HG03521 (cell line): ENCODE measurements at regions not wholly inside any gene's neighbourhood (a gene's known extent, or its start where the extent isn't known, plus 50 kb on each side); places are given as distances from the start of the nearest gene placed in this dataset.

ENCODE experiments used
- ATAC-seq: cut with Tn5 transposase; IDR thresholded peaks from one replicate; pipeline ENCODE4 v1.9.1; 2021; ENCODE audit warnings: mild to moderate bottlenecking, moderate library complexity; ENCODE audit not compliant: unreplicated experiment

DNA sequence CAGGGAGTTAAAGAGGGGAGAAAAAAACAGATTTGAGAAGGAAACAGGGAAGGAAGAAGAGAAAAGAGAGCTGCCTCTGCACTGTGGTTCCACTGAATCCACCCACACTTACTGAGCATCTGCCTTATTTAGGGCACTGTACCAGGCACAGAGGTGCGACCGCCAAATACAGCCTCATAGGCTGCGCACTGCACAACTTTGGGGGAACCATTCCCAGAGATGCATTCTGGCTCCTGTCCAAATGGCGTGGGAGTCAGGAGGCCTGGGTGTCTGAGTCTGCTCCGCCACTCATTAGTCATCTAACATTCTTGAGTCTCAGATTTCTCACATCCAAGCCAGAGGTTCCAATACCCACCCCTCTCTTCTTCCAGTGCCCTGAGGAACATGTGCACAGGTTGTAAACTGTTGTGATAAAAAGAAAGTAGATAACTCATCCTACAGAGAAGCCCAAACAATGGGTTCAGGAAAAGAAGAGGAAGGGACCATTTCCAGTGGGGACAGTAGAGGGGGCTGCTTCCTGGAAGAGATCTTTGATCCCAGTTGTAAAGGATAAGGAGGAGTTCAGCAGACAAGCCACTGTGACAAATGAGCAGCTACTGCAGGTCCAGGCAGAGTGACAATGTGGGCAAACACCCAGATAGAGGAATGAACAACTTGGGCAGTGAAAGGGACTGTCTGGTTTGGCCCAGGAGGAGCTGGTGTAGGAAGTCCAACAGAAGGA lies 254.6 kb downstream of the UACA start:
- ATAC-seq: no peak

DNA sequence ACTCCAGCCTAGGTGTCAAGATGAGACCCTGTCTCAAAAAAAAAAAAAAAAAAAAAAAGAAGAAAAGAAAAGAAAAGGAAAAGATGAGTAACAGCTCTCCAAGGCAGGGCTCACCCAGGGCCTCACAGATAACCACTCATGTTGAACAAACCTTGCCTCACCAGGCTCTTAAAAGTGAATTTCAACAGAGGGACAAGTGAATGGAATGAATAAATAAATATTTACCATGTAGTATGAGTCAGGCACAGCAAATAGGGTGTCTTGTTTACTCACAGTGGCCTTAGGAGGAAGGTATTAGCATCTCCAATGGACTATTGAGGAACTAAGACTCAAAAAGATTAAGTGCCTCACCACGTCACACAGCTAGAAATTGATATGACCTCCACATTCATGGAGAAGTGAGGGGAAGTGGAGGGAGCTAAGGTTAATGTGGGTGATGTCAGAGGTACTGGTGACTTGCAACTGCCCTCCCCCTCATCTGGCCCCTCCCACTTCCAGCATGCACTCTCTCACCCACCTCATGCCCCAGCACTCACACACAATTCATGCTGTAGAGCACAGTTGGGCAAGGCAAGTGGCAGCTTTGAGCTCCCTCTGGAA lies 255.5 kb downstream of the UACA start:
- no peak for ATAC-seq

DNA sequence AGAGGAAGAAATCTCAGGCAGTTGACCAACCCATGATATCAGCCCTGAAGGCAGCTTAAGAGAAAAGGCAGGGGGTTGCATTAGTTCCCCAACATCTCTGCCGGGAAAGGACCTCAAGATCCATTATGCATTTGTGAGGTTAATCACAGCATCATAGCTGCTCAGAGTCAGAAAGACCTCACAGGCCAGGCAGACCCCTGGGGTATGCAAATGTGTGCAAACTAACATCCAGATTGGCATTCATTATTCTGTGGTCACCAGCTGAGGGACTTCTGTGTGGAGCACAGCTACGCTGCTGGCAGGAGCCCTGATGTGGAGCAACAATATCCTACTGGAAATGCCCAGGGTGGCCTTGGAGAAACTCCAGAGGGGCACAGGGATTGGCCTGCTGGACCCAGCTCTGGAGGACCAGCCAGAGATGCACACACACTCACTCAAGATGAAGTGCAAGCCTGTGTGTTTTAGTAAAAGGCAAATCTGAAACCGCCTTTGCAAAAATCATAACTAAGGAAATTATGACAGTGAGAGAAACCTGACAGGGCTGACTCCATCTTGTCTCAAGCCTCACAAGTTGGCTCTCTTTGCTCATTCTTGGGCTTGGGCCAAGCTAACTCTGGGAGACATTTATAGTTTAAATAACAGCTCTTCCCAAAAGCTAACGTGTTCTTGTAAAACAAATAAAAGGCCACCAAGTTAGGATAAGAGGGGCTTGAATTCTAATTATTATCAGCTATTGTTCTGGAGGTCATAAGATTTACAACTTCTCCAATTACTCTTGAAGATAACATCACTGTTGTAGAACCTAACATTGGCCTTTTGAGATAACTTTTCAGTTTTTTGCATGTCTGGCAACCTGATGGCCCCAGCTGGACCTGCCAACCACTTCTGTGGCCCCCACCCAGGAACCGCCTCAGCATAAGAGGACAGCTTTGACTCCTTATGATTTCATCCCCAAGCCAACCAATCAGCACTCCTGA lies 257.1 kb downstream of the UACA start:
- ATAC-seq: no peak

DNA sequence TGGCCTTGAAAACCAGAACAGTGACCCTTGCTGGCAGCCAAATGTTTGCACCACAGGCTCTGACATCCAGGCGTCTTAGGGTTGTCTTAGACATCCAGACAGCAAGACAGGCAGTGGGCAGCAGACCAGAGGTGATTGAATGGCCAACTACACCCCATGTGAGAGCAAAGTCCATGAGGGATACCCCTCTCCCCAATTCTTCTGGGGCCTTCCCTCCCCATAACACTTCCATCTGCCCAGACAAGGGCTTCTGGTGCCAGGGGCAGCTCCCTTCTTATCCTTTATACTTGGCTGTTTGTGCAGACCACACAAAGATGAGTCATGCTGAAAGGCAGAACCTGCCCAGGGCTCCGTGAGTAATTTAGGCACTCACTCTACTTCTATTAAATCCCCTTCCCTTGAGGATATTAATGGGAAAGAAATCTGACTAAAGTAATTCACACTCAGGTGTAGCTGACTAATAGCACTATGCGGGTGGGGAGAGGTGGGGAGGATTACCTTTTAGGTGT lies 257.9 kb downstream of the UACA start:
- ATAC-seq: no peak

DNA sequence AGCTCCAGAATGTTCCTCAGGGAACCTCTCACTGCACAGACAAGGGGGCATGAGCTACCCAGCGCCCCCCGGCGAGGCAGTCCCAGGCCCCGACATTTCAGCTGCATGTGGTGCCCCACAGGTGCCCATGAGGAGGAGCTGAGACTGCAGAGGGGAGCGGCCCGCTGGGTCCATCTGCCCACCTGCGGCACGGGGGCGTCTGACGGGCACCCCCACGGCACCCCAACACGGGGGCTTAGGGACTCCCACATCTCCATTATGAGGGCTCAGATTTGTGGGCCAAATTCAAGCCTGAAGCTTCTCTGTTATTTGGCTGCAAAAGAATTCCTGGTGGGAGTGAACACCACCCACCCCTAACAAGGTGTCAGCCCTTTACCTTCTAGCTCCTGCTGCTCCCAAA lies 258.4 kb downstream of the UACA start:
- ATAC-seq: no peak

DNA sequence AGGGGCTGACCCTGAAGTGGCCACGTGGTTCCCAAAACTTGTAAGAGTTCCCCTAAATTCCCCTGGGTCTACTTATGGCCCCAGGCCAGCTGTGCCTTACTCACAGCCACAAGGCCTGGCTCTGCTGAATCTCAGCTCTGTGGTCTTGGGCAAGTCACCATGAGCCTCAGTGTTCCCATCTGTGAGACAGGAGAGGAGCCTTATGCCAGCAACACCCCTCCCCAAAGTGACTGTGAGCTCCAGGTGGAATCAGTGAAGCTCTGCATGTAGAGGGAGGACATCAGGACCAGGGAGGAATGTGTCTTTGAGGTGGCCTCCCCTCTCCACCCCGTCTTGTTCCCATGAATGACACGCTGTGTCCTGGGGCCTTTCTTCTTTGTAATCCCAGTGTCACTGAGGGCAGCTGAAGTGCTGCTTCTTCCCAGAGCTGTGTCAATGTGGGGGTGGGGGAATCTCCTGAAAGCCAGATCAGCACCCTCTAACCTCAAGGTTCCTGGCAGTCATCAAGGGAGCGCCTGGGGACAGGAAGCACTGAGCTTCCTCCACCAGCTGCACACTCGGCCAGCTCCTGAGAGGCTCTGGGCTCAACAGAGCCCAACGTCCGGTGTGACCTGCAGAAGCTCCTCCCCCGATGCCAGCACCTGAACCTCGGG lies 258.9 kb downstream of the UACA start:
- peak; percentile 44 for ATAC-seq

DNA sequence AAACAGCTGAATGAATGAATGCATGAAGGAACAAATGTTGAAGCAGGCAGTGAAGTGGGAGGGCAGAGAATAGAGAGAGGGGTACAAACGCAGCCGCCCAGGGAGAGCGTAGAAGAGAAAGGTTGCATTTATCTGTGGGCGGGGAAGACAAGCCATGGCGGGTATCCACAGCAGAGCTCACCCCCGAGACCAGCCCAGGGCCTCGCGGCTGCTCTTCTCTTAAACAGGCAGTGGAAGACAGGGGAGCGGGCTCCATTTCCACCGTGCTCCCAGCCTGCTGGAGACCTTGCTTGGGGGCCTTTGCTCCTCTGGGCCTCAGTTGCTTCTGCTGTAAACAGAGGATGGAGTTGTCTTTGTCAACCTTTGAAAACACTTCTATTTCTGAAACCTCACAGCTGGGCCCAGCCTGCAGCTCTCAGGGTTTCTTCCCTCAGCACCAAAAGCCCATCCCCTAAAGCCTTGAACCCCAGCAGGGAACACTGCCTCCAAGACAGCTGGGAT lies 259.5 kb downstream of the UACA start:
- ATAC-seq: peak; percentile 2

DNA sequence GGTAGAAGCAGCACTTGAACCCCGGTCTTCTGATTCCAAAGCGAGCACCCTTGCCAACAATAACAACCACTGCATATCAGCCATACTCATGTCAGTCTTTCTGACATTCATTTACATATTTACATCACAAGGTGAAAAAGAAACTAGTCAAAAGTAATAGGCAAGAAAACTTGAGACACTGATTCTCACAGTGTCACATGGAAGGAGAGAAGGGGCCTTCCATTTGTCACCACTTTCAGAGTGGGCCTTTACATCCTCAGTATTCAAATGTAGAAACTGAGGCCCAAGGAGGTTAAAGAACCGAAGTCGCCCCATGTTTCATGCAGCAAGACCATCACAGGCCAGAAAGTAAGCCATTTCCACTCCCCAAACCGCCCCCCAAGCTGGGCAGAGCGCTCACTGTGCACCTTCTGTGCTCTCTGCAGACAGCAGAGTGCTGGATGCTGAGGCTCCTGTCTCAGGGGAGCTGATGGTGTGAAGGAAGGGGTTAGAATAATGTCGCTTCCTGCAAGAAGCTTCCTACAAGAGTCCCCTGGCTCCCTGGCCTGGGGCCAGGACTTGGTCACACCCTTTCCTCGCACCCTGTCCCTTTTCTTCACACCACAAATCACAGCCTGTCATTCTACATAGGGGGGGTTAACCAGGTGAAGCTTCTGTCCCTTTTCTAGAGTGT lies 260.1 kb downstream of the UACA start:
- no peak for ATAC-seq

DNA sequence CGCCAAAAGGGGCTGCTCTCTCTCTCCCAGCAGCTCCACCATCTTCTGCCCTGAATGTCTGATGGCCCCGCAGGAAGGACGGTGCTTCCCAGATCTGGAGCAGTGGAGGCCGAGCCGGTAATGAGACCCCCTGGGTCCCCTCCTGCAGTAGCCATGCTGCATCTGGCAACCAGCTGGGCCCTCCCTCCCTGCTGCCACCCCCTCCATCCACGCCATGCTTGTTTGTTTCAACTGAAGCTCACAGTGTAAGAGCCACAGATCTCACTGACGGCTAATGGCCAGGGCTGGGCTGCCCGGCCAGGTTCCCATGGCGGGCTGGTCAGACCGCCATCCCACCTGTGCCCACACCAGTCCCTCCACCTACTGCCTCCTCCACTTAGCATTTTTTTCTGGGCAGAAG lies 260.8 kb downstream of the UACA start:
- ATAC-seq: no peak

DNA sequence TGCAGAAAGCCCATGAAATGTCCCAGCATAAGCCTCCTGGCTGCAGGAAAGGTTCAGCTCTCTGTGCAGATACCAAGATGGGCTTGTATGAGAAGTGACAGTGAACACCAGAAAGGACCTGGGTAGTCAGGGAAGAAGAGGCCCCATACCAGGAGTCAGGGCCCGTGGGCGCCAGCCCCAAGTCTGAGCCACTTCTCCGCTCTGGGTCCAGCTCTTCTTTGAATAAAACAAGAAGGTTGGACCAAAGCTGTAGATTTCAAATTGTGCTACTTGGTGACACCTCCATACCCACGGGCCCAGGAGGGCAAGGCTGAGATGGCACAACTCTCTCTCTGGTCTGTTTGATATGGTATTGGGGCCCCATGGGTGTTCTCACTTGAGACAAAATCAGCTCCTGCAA lies 261.5 kb downstream of the UACA start:
- ATAC-seq: no peak

DNA sequence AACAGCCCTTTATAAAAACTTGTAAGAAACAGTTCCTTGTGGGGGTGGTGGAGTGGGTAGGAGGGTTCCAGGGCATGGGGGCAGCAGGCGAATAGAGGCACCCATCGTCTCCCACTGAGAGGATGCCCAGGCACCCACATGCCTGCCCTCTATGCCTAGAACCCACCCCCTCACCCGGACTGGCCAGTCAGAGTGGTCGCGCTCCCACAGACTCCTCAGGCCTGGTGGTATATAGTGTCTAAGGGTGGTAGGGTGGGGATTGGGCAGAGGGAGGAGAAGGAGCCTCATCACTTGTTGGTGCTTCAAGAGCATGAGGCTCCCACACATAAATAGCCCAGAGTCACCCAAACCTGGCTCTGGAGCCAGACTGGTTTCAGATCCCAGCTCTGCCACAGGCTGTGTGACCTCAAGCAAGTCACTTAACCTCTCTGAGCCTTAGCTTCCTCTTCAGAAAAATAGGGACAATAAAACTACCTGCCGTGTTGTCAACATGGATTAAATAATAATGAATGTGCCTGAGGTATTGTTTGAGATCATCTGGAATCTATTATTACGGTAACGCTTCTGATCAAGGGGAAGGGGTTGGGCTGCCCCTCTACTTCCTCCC lies 262.1 kb downstream of the UACA start:
- no peak for ATAC-seq

DNA sequence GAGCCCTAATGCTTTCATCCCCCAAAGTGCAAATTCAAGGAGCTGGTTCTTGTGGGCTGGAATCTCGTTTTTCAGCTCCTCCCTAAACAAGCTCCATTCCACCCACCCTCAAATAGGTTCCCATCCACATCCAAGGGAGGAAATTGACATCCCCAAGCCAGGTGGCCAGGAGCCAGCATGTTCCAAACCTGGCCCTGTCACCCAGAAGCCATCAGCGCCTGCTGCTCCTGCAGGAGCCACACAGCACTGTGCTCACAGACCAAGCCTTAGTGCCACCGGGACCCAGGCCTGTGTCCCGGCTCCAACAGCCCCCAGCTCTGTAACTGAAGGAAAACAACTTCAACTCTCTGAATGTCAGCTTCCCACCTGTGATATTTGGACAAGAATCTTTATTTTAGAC lies 263.6 kb downstream of the UACA start:
- no peak for ATAC-seq

DNA sequence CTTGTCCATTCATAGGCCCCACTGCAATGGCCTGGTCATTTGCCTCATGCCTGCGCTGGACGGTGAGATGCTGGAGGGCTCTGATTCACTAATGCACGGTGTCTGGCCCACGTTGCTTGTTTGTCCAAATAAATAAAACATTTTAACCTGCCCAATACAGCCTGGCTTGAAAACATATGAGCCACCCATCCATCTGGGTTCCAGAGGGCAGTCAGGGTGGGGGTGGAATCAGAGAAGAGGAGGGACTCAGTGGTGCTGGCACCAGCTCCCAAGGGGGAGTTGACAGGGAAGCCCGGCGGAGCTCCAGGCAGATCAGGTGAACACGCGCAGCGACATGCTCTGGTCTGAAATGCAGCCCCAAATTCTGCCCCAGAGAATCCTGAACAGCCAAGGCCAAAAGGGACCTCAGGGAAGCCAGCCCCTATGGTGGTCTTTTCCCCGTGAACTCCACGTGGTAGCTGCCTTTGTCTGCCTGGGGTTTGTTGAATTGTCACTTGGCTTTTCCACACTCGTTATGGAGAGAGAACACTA lies 265.2 kb downstream of the UACA start:
- ATAC-seq: no peak

DNA sequence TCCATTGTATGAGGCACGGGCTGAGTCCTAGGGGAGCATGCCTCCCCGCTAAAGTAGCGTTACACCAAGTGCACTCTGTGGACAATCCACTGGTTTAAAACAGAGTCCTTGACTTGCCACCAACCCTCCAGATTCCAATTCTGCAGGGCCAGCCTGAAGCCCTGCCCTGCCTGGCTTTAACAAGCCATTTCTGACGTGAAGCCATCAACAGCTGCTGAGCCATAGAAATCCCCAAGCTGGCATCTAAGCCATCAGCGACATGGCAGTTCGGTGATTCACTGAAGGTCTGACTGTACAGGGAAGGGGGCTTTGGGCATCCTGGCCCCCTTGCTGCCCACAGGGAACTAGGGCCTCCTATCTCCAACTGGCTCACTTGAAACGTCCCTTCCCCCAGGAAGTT lies 265.7 kb downstream of the UACA start:
- no peak for ATAC-seq

DNA sequence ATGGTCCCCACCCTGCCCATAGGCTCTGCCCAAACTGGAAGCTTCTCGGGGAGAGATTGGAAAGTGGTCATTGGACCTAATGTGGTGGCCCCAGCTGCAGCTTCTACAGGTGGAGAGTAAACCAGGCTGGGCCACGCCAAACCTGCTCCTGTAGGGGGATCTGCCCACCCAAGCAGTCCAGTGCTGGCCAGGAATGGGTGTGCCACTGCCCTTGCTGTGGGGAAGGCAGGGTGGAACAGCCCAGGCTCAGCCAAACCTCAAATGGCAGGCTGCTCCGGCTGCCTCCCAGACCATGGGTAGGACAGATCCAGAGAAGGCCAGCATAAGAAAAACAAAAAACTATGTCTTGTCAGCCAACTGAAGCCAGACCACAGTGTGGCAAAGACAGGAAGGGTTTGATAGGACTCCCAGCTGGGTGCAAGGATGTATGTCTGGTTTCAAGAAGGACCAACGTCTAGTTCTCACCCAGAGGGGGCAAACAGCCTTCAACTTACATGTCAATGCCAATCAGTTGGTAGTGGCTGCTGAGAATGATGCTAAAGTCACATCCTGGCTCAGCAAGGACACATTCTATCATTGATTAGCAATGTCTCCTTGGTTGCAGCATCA lies 267.3 kb downstream of the UACA start:
- ATAC-seq: no peak

DNA sequence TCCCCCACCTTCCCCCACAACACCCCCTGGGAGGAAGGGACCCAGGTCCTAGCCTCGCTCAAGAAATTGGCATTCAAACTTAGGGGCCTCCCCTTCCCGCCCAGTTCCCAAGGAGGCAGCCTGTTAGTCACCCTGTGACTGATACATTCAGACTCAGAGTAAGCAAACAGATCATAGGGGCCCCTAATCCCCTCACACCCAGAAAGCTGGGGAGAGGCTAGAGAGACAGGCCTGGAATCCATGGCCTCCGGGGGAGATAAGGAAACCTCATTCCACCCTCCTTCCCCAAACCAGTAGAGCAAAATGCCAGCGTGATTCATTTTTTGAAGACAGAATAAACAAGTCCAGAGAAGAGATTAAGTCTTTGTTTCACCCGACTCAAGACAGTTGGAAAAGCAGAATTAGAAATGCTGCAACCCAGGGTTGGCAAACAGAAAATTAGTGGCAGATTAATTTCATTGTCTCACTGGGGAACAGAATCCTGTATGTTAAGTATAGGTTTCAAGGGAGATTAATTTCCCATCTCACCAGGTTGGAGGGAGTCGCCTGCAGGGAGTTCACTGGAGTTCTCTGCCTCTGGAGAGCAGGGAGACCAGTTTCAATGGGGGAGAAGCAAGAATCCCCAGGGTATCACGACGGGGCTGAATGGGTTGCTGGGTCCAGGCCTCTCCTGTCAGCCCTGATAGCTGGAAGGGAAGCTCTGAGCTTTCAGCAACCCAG lies 268.3 kb downstream of the UACA start:
- no peak for ATAC-seq

DNA sequence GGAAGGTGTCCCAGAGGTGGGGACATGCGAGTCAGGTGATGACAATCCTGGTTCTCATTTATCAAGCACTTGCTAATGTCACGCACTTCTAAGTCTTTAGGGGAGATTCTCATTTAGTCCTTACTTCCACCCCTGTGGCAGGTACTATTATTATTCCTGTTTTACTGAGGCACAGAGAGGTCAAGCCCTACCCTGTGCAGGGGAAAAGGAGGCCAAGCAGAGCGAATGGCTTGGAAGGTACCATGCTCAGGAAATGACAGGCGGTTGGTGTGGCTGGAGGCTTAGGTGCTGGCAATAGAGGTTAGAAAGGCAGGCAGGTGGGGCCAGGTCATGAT lies 268.9 kb downstream of the UACA start:
- ATAC-seq: no peak

DNA sequence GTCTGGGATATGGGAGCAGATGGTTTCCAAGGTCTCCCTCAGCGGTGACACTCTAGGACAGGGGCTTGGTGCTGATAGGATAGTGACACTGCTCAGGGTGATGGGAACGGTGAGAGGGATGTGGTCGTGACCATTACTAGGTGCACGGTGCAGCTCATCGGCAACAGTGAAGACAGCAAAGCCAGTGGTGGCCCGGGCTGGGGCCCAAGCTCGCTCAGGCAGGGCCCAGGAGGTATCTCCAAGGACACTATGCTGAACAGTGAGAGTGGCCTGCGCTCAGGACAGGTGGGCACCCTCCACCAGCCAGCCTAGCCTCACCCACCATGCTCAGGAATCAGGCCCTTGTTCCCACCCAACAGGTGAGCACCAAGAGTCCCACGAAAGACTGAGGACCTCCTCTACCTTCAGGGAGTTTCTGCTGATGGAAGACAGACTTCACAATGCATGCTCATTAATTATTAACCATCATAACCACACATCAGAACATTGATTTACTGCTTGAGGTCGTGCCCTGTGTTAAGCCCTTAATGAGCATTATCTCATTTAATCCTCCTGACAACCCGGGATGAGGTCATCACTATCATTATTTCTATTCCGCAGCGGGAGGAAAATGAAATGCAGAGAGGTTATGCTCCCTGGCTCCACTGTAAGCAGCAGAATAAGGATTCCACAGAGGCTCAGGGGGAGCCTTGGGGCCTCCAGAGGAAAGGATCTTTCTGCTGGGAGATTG lies 269.4 kb downstream of the UACA start:
- no peak for ATAC-seq
